ENCODE measurements at regions not wholly inside any gene's neighbourhood (a gene's known extent, or its start where the extent isn't known, plus 50 kb on each side); places are given as distances from the start of the nearest gene placed in this dataset.
A peak's percentile ranks its signal among the peaks of the same experiment; 100 is the strongest.
"Not testable (repeated sequence)": the region's sequence is repeated elsewhere in the genome, so short reads cannot be mapped to it uniquely, and the experiment has no call there.

- DNase-seq, result no peak
Observed at GRCh38 chr5:168093200-168093910, 198.1 kb upstream of the WWC1 start.

GRCh38 chr5:168096525-168096924, 194.9 kb upstream of the WWC1 start:
- no peak for DNase-seq

GRCh38 chr5:168097876-168098653, 193.4 kb upstream of the WWC1 start:
- no peak for DNase-seq

GRCh38 chr5:168101352-168101751, 190.1 kb upstream of the WWC1 start:
- no peak for DNase-seq

- DNase-seq, result not testable (repeated sequence)
Observed at GRCh38 chr5:168103018-168103417, 188.4 kb upstream of the WWC1 start.

- DNase-seq, result no peak
Observed at GRCh38 chr5:168104350-168104749, 187.1 kb upstream of the WWC1 start.

- no peak for DNase-seq
Observed at GRCh38 chr5:168104811-168105481, 186.5 kb upstream of the WWC1 start.

- peak in 1 of 14 donors; percentile 5 for DNase-seq
Observed at GRCh38 chr5:168106008-168106761, 185.3 kb upstream of the WWC1 start.

- no peak for DNase-seq
Observed at GRCh38 chr5:168109441-168109840, 182.0 kb upstream of the WWC1 start.

GRCh38 chr5:168110384-168110783, 181.1 kb upstream of the WWC1 start:
- no peak for DNase-seq

GRCh38 chr5:168110870-168111832, 180.3 kb upstream of the WWC1 start:
- no peak for DNase-seq

- peak in 5 of 14 donors; percentile 2 to 27 (median 9) for DNase-seq
Observed at GRCh38 chr5:168114444-168115017, 176.9 kb upstream of the WWC1 start.

- DNase-seq, result no peak
Observed at GRCh38 chr5:168117469-168117868, 174.0 kb upstream of the WWC1 start.

- no peak for DNase-seq
Observed at GRCh38 chr5:168118042-168118668, 173.3 kb upstream of the WWC1 start.

GRCh38 chr5:168120401-168121137, 170.9 kb upstream of the WWC1 start:
- no peak for DNase-seq

GRCh38 chr5:168121138-168121494, 170.3 kb upstream of the WWC1 start:
- no peak for DNase-seq

- no peak for DNase-seq
Observed at GRCh38 chr5:168123631-168124528, 167.6 kb upstream of the WWC1 start.

GRCh38 chr5:168125445-168126199, 165.8 kb upstream of the WWC1 start:
- no peak for DNase-seq
